ENCODE measurements at regions not wholly inside any gene's neighbourhood (a gene's known extent, or its start where the extent isn't known, plus 50 kb on each side); places are given as distances from the start of the nearest gene placed in this dataset.
"Not testable (repeated sequence)": the region's sequence is repeated elsewhere in the genome, so short reads cannot be mapped to it uniquely, and the experiment has no call there.

- H3K9me3 Mint-ChIP-seq, result peaks cover 3% of the 10 kb centered on the region
- H3K4me3 Mint-ChIP-seq, result no peak overlapping the region
- no peak overlapping the region for H3K27ac Mint-ChIP-seq
- H3K27me3 Mint-ChIP-seq, result peaks cover 11% of the 10 kb centered on the region
- no peak for ATAC-seq (replicated peaks)
- H3K4me1 Mint-ChIP-seq, result no peaks in the 10 kb centered on the region
- H3K36me3 Mint-ChIP-seq (ENCODE audit: low read depth), result no peaks in the 10 kb centered on the region
These were observed 66.9 kb upstream of the N4BP1 start for GRCh38 chr16:48676836-48677235.

GRCh38 chr16:48668184-48668583 is 58.2 kb upstream of the N4BP1 start:
- not testable (repeated sequence) for H3K36me3 Mint-ChIP-seq (ENCODE audit: low read depth); H3K9me3 Mint-ChIP-seq; ATAC-seq (replicated peaks); H3K4me3 Mint-ChIP-seq; H3K4me1 Mint-ChIP-seq; H3K27ac Mint-ChIP-seq
- peaks cover 16% of the 10 kb centered on the region for H3K27me3 Mint-ChIP-seq

GRCh38 chr16:48659940-48660339 is 50.0 kb upstream of the N4BP1 start:
- Mint-ChIP-seq H3K27me3 (no peaks in the 10 kb centered on the region), H3K4me1 (no peaks in the 10 kb centered on the region), H3K4me3 (no peak overlapping the region), H3K36me3 (ENCODE audit: low read depth) (no peaks in the 10 kb centered on the region), H3K9me3 (peaks cover 15% of the 10 kb centered on the region), H3K27ac (no peak overlapping the region)
- ATAC-seq (replicated peaks), result no peak
